K562 (cell line): ENCODE measurements at regions not wholly inside any gene's neighbourhood (a gene's known extent, or its start where the extent isn't known, plus 50 kb on each side); places are given as distances from the start of the nearest gene placed in this dataset.

ENCODE experiments used
- ATAC-seq: fragments of 200-7000 bp; cut with Tn5 transposase; 3 replicates; pipeline ENCODE4 v1.9.1; 2020; ENCODE audit warnings: moderate library complexity
- BruUV-seq: library from RNA; stranded (reverse); fragments of 400-500 nt; replicated peaks from 2 replicates; lab custom pipeline; 2021; lab: Mats Ljungman, UMichigan
- CTCF ChIA-PET: fragments of 300-600 bp; formaldehyde crosslinking; extraction: SDS; loops from one replicate; lab custom pipeline; 2021; ENCODE audit warnings: low intra/inter-chr PET ratio; lab: Yijun Ruan, JAX
- POLR2A ChIA-PET: fragments of 300-600, 350-650 bp; sonication (Branson Sonifier 250); formaldehyde crosslinking; extraction: SDS; loops from one replicate; lab custom pipeline; 2021; ENCODE audit warnings: antibody characterized with exemption, inconsistent platforms; lab: Yijun Ruan, JAX
- DNase-seq, 4 experiments: peaks; one replicate each; pipeline versions ENCODE4 v3.0.0 to v3.0.0-alpha.2; 2011 to 2018; ENCODE audit warnings: low spot score in 3 of 4, mixed read lengths in 3 of 4; ENCODE audit errors: extremely low read depth in 1 of 4
- FAIRE-seq: peaks from 2 replicates; lab custom pipeline; 2011; peaks lifted over from hg19 to GRCh38; lab: Jason Lieb, UNC
- H2AFZ ChIP-seq: 2 replicates; pipeline ENCODE4 v1.6.0; 2011; ENCODE audit warnings: low read depth, low read length, control low read depth, inconsistent platforms
- H3K27ac ChIP-seq: fragments of 200-600 bp; 3 replicates; pipeline ENCODE4 v1.8.0; 2011; ENCODE audit warnings: low read depth, mild to moderate bottlenecking, control low read depth, inconsistent platforms, low read length, moderate library complexity, mixed read lengths; ENCODE audit errors: extremely low read depth
- H3K27me3 ChIP-seq, 2 experiments: fragments of 300-600 bp in 1 of 2; 2 replicates in 1 of 2; 3 replicates in 1 of 2; pipeline versions ENCODE4 v1.6.0 to v1.8.0; 2011; ENCODE audit warnings: inconsistent platforms in 2 of 2, low read length in 2 of 2, mild to moderate bottlenecking in 1 of 2, mixed read lengths in 1 of 2, moderate library complexity in 1 of 2; ENCODE audit not compliant: control insufficient read depth in 2 of 2, insufficient read depth in 2 of 2
- H3K36me3 ChIP-seq: fragments of 300-600 bp; 3 replicates; pipeline ENCODE4 v1.8.0; 2011; ENCODE audit warnings: mild to moderate bottlenecking, low read length, inconsistent platforms; ENCODE audit not compliant: control insufficient read depth, insufficient read depth
- H3K4me1 ChIP-seq, 2 experiments: fragments of 200-600 bp in 1 of 2; replicated peaks in 1 of 2; 2 replicates in 1 of 2; 3 replicates in 1 of 2; pipeline versions ENCODE4 v1.5.1 to v1.8.0; 2011; ENCODE audit warnings: inconsistent platforms in 2 of 2, low read length in 2 of 2, mild to moderate bottlenecking in 1 of 2, mixed read lengths in 1 of 2, moderate library complexity in 1 of 2; ENCODE audit not compliant: control insufficient read depth in 2 of 2, insufficient read depth in 2 of 2
- H3K4me2 ChIP-seq: 2 replicates; pipeline ENCODE4 v1.6.1; 2011; ENCODE audit warnings: low read length, control low read depth, inconsistent platforms, mixed read lengths; ENCODE audit not compliant: insufficient read depth
- H3K4me3 ChIP-seq: fragments of 200-600 bp; sonication (generic), shearing (Covaris generic); 2 replicates; pipeline ENCODE4 v1.5.1; 2016; ENCODE audit warnings: control low read depth, inconsistent platforms
- H3K79me2 ChIP-seq: fragments of 200-600 bp; 3 replicates; pipeline ENCODE4 v1.8.0; 2011; ENCODE audit warnings: low read length, inconsistent platforms; ENCODE audit not compliant: control insufficient read depth, insufficient read depth
- H3K9ac ChIP-seq, 2 experiments: 2 replicates each; pipeline versions ENCODE4 v1.6.0 to v1.6.1; 2011; ENCODE audit warnings: low read depth in 2 of 2, low read length in 2 of 2, control low read depth in 1 of 2, inconsistent platforms in 1 of 2, mild to moderate bottlenecking in 1 of 2, mixed read lengths in 1 of 2; ENCODE audit not compliant: insufficient read depth in 1 of 2
- H3K9me1 ChIP-seq: one replicate; pipeline ENCODE4 v1.6.0; 2011; ENCODE audit warnings: inconsistent platforms, mild to moderate bottlenecking, low read length, moderate library complexity; ENCODE audit not compliant: control insufficient read depth, insufficient read depth
- H3K9me3 ChIP-seq: replicated peaks from 2 replicates; pipeline ENCODE4 v1.5.1; 2011; ENCODE audit warnings: low read depth, low read length, inconsistent platforms; ENCODE audit not compliant: control insufficient read depth, insufficient read depth
- H4K20me1 ChIP-seq: replicated peaks from 2 replicates; pipeline ENCODE4 v1.6.1; 2011; ENCODE audit warnings: low read length, inconsistent platforms, mixed read lengths; ENCODE audit not compliant: control insufficient read depth, insufficient read depth
- KDM5B ChIP-seq: fragments of 200-600 bp; sonication (generic); IDR thresholded peaks from 2 replicates; pipeline ENCODE4 v1.6.1; 2012; ENCODE audit warnings: low read depth, mild to moderate bottlenecking, moderate library complexity, low read length, control low read depth, inconsistent platforms; ENCODE audit not compliant: insufficient replicate concordance
- MYNN ChIP-seq, 2 experiments: sonication (generic); formaldehyde crosslinking in 1 of 2; IDR thresholded peaks; 2 replicates each; pipeline versions ENCODE4 v1.5.0 to v1.6.1; 2016 to 2020; ENCODE audit warnings: antibody characterized with exemption in 1 of 2, missing genetic modification reagents in 1 of 2
- RFX1 ChIP-seq: fragments of 450-650 bp; IDR thresholded peaks from 2 replicates; pipeline ENCODE4 v1.6.1; 2016; ENCODE audit warnings: mild to moderate bottlenecking, moderate library complexity
- WGBS: fragments of 100-300 bp; shearing (Covaris generic); methylation state at CpG from one replicate; pipeline ENCODE4 v1.1.6; 2016; ENCODE audit warnings: low coverage, mixed read lengths; ENCODE audit not compliant: insufficient coverage; ENCODE audit errors: missing lambda C conversion rate; 5-methylcytosine and 5-hydroxymethylcytosine counted together
- in situ Hi-C: fragments of 300-500 bp; cut with MboI; formaldehyde crosslinking; loops from 4 replicates; pipeline ENCODE4 v1.15.0; 2018; ENCODE audit warnings: inconsistent platforms, mixed read lengths
- intact Hi-C: fragments of 100-400 bp; cut with micrococcal nuclease; formaldehyde crosslinking; loops from 2 replicates; pipeline ENCODE4 v1.14.2; 2022
- TF ChIP-seq, protein P1 (sequence below): fragments of 250-450 bp; sonication (Bioruptor Pico); IDR thresholded peaks from 2 replicates; pipeline ENCODE4 v1.5.0; 2022; ENCODE audit warnings: mild to moderate bottlenecking
- TF ChIP-seq, protein P2 (sequence below): sonication (generic); formaldehyde crosslinking; IDR thresholded peaks from 2 replicates; pipeline ENCODE4 v1.8.0; 2022; ENCODE audit warnings: missing genetic modification reagents, mild to moderate bottlenecking, borderline replicate concordance

DNA sequence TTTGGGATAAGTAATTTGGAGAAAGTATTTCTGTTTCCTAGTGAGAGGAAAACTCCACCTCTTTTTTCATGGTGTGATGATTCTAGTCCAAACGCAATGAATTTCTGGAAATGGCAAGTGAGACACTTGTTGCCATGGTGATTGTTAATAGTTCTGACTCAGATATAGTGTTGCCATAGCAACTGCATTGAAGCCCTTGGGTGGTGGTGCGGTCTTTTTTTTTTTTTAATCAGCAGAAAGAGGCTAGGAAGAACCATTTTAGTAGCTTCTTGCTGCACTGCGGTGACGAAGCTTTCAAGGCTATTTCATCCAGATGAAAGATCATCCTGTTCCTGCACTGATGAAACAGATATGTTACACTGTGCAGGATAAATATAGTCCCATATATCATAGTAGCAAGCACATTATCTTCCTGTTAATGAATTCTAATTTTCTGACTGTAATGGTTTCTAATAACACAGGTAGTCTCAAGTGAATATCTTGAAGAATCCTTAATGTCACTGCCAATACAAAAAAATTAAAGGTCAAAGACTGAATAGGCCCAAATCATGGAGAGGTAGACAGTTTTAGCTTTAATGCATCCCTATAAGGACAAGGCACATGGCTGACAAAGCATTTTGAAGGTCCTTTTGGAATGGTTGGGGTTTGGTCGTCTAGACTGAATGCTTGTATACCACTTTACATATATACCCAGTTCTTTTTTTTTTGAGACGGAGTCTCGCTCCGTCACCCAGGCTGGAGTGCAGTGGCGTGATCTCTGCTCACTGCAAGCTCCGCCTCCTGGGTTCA is 125.1 kb upstream of the ZBTB20 start:
- Histone ChIP-seq H3K4me3 (no peak overlapping the region), H3K27me3 (no peaks in the 10 kb centered on the region), H3K36me3 (no peaks in the 10 kb centered on the region), H3K4me1 (no peaks in the 10 kb centered on the region; a peak in 1 of 5 replicates), H3K9ac (no peak overlapping the region), H2AFZ (no peak overlapping the region), H3K9me3 (no peaks in the 10 kb centered on the region), H3K4me2 (no peak overlapping the region), H3K9me1 (no peaks in the 10 kb centered on the region), H4K20me1 (no peaks in the 10 kb centered on the region), H3K79me2 (no peaks in the 10 kb centered on the region), H3K27ac (no peak overlapping the region)
- BruUV-seq = no TSS peak
- in situ Hi-C loops (no loop called here), intact Hi-C loops (no loop called here)
- peak in 2 of 4 experiments; percentile 6 to 7 for DNase-seq
- ATAC-seq = no peak
- FAIRE-seq = no peak
- WGBS = 6% methylated on average over 5 of the region's 10 CpGs
- ChIA-PET POLR2A (no interaction called here), CTCF (no interaction called here)
- TF ChIP-seq, protein P1, sequence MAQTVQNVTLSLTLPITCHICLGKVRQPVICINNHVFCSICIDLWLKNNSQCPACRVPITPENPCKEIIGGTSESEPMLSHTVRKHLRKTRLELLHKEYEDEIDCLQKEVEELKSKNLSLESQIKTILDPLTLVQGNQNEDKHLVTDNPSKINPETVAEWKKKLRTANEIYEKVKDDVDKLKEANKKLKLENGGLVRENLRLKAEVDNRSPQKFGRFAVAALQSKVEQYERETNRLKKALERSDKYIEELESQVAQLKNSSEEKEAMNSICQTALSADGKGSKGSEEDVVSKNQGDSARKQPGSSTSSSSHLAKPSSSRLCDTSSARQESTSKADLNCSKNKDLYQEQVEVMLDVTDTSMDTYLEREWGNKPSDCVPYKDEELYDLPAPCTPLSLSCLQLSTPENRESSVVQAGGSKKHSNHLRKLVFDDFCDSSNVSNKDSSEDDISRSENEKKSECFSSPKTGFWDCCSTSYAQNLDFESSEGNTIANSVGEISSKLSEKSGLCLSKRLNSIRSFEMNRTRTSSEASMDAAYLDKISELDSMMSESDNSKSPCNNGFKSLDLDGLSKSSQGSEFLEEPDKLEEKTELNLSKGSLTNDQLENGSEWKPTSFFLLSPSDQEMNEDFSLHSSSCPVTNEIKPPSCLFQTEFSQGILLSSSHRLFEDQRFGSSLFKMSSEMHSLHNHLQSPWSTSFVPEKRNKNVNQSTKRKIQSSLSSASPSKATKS = no peak
- TF ChIP-seq MYNN (IDR thresholded peaks at IDR 0.05) = peak; percentile 54; the same call in 1 of the 2 replicates
- TF ChIP-seq MYNN (CRISPR knock-in tag; IDR thresholded peaks at IDR 0.05) = no peak
- peak; percentile 85 for TF ChIP-seq RFX1
- TF ChIP-seq, protein P2, sequence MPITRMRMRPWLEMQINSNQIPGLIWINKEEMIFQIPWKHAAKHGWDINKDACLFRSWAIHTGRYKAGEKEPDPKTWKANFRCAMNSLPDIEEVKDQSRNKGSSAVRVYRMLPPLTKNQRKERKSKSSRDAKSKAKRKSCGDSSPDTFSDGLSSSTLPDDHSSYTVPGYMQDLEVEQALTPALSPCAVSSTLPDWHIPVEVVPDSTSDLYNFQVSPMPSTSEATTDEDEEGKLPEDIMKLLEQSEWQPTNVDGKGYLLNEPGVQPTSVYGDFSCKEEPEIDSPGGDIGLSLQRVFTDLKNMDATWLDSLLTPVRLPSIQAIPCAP (CRISPR knock-in tag) = no peak
- no peak for TF ChIP-seq KDM5B
